Astrocyte (in vitro differentiated cells and primary cell): ENCODE measurements at regions not wholly inside any gene's neighbourhood (a gene's known extent, or its start where the extent isn't known, plus 50 kb on each side); places are given as distances from the start of the nearest gene placed in this dataset.

Source experiments
- CTCF ChIP-seq: IDR thresholded peaks from 2 replicates; pipeline ENCODE4 v1.5.1; 2011; ENCODE audit warnings: low read depth, mild to moderate bottlenecking, inconsistent platforms, low read length, moderate library complexity; ENCODE audit not compliant: insufficient read depth
- EZH2 ChIP-seq: IDR thresholded peaks from 2 replicates; pipeline ENCODE4 v1.6.1; 2012; ENCODE audit warnings: mild to moderate bottlenecking, low read length, inconsistent platforms; ENCODE audit not compliant: insufficient read depth

GRCh38 chr7:20270867-20271266, 53.7 kb upstream of the MACC1 start:
- TF ChIP-seq CTCF (no peak), EZH2 (no peak)
